ENCODE measurements at regions not wholly inside any gene's neighbourhood (a gene's known extent, or its start where the extent isn't known, plus 50 kb on each side); places are given as distances from the start of the nearest gene placed in this dataset.

DNA sequence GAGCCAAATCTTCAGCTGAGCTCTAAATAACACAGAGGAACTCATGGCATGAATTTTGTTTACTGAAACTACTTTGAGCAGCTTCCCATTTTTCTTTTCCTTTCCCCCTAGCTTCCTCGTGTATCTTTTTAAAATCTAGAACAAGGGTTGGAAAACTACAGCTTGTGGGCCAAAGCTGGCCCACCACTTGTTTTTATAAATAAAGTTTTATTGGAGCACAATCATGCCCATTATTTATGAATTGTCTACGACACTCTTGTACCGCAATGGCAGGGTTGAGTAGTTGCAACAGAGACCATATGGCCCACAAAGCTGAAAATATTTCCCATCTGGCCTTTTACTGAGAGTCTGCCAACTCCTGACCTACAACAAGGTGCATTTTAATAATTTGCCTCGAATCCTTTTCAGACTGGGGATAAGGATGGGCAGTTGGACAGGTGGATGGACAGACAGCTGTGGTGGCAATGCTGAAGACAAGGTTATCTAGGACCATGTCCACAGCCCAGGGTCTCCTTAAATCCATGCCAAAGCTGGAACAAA lies 87.7 kb downstream of the RMI2 start:
- no peaks in the 10 kb centered on the region for H3K36me3 ChIP-seq (replicated peaks)
- in situ Hi-C loops (cut with HindIII; ENCODE audit: low pct_ligation_motif_present, low sequenced_read_pairs): no loop called here
- H3K4me3 ChIP-seq (ENCODE audit: low read depth, low read length): no peak overlapping the region
- H3K27me3 ChIP-seq (replicated peaks): no peaks in the 10 kb centered on the region
- H3K27ac ChIP-seq: no peak overlapping the region
- DNase-seq: no peak
- TF ChIP-seq, protein P1, sequence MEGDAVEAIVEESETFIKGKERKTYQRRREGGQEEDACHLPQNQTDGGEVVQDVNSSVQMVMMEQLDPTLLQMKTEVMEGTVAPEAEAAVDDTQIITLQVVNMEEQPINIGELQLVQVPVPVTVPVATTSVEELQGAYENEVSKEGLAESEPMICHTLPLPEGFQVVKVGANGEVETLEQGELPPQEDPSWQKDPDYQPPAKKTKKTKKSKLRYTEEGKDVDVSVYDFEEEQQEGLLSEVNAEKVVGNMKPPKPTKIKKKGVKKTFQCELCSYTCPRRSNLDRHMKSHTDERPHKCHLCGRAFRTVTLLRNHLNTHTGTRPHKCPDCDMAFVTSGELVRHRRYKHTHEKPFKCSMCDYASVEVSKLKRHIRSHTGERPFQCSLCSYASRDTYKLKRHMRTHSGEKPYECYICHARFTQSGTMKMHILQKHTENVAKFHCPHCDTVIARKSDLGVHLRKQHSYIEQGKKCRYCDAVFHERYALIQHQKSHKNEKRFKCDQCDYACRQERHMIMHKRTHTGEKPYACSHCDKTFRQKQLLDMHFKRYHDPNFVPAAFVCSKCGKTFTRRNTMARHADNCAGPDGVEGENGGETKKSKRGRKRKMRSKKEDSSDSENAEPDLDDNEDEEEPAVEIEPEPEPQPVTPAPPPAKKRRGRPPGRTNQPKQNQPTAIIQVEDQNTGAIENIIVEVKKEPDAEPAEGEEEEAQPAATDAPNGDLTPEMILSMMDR (IDR thresholded peaks at IDR 0.05; ENCODE audit: low read depth, low read length, missing control alignments): no peak

DNA sequence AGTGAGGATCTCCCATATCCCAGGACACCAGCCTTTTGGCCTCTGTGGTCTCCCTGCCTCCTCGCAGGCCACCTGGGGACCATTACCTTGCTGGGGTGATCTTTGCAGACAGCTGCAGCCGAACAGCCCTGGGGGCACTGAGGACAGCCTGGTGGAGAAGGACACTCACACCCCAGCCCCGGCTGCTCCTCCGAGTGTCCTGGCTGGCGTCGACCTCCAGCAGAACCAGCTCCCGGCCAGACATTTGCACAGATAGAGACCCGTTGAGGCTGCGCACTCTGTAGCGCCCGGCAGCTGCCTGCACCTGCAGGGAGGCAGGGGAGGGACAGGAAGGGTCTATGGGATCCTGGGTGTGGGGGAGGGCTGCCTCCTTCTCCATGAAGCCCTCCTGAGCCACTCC lies 90.3 kb downstream of the RMI2 start:
- TF ChIP-seq, protein P1 (IDR thresholded peaks at IDR 0.05; ENCODE audit: low read depth, low read length, missing control alignments): no peak
- DNase-seq: no peak
- in situ Hi-C loops (cut with HindIII; ENCODE audit: low pct_ligation_motif_present, low sequenced_read_pairs): no loop called here

GRCh38 chr16:11437069-11437468 lies 91.8 kb downstream of the RMI2 start:
- Histone ChIP-seq H3K36me3 (replicated peaks) (no peaks in the 10 kb centered on the region), H3K27me3 (replicated peaks) (no peaks in the 10 kb centered on the region), H3K4me3 (ENCODE audit: low read depth, low read length) (no peak overlapping the region), H3K27ac (no peak overlapping the region)
- DNase-seq: no peak
- in situ Hi-C loops (cut with HindIII; ENCODE audit: low pct_ligation_motif_present, low sequenced_read_pairs): no loop called here
- TF ChIP-seq, protein P1 (IDR thresholded peaks at IDR 0.05; ENCODE audit: low read depth, low read length, missing control alignments): no peak

More for the DNA sequence above, 90.3 kb downstream of the RMI2 start:
- Histone ChIP-seq H3K27ac (no peak overlapping the region), H3K4me3 (ENCODE audit: low read depth, low read length) (no peak overlapping the region), H3K36me3 (replicated peaks) (no peaks in the 10 kb centered on the region), H3K27me3 (replicated peaks) (no peaks in the 10 kb centered on the region)

- H3K27me3 ChIP-seq (replicated peaks): no peaks in the 10 kb centered on the region
- no peak overlapping the region for H3K4me3 ChIP-seq (ENCODE audit: low read depth, low read length)
- no peak for DNase-seq
- in situ Hi-C loops (cut with HindIII; ENCODE audit: low pct_ligation_motif_present, low sequenced_read_pairs): no loop called here
- TF ChIP-seq, protein P1 (IDR thresholded peaks at IDR 0.05; ENCODE audit: low read depth, low read length, missing control alignments): no peak
- H3K36me3 ChIP-seq (replicated peaks): no peaks in the 10 kb centered on the region
- H3K27ac ChIP-seq: no peak overlapping the region
Observed at GRCh38 chr16:11439790-11440656, 94.8 kb downstream of the RMI2 start.

- Histone ChIP-seq H3K4me3 (ENCODE audit: low read depth, low read length) (no peak overlapping the region), H3K27ac (no peak overlapping the region), H3K36me3 (replicated peaks) (no peaks in the 10 kb centered on the region), H3K27me3 (replicated peaks) (no peaks in the 10 kb centered on the region)
- no peak for DNase-seq
- TF ChIP-seq, protein P1 (IDR thresholded peaks at IDR 0.05; ENCODE audit: low read depth, low read length, missing control alignments): no peak
- in situ Hi-C loops (cut with HindIII; ENCODE audit: low pct_ligation_motif_present, low sequenced_read_pairs): no loop called here
Observed at GRCh38 chr16:11440657-11441012, 95.4 kb downstream of the RMI2 start.

Measured in brain microvascular endothelial cell (primary cell).